ENCODE measurements at regions not wholly inside any gene's neighbourhood (a gene's known extent, or its start where the extent isn't known, plus 50 kb on each side); places are given as distances from the start of the nearest gene placed in this dataset.

GRCh38 chr9:6113312-6113711, 97.9 kb upstream of the RANBP6 start:
- DNase-seq (ENCODE audit: low spot score): no peak
- H3K4me1 ChIP-seq (ENCODE audit: insufficient read depth, low read length, poor library complexity, severe bottlenecking): no peaks in the 10 kb centered on the region
- ChIA-PET POLR2A (interaction anchor here (1.0 kb wide), 1 partner anchor 15 kb away, joined by 3 read pairs; no protein-coding TSS in a partner anchor), CTCF (ENCODE audit: unreplicated experiment) (no interaction called here)
- H4K20me1 ChIP-seq (ENCODE audit: insufficient read depth, low read length): no peaks in the 10 kb centered on the region
- BruUV-seq (replicated peaks): no TSS peak
- H3K9me3 ChIP-seq (ENCODE audit: low read length): no peaks in the 10 kb centered on the region
- no peaks in the 10 kb centered on the region for H3K36me3 ChIP-seq (ENCODE audit: insufficient read depth, low read length)
- intact Hi-C loops (cut with micrococcal nuclease; ENCODE audit: unreplicated experiment): no loop called here
- no peaks in the 10 kb centered on the region for H3K9me2 ChIP-seq (ENCODE audit: insufficient read depth, low read length)
- H3K27ac ChIP-seq (ENCODE audit: low read depth, low read length, poor library complexity, severe bottlenecking): no peak overlapping the region
- no peak overlapping the region for H2AFZ ChIP-seq (ENCODE audit: low read length)
- no peak for TF ChIP-seq EZH2phosphoT487 (IDR thresholded peaks at IDR 0.05; ENCODE audit: borderline replicate concordance, low read depth, low read length)
- no peak for TF ChIP-seq CTCF (conservative IDR thresholded peaks at IDR 0.05; ENCODE audit: low read length)
- H3K79me2 ChIP-seq (ENCODE audit: insufficient read depth, low read depth, low read length): no peaks in the 10 kb centered on the region
- H3K4me3 ChIP-seq (ENCODE audit: low read depth, low read length, poor library complexity, severe bottlenecking): no peak overlapping the region
- H3K4me2 ChIP-seq (ENCODE audit: low read length): no peak overlapping the region

GRCh38 chr9:6109986-6110385, 94.6 kb upstream of the RANBP6 start:
- no peak overlapping the region for H3K4me2 ChIP-seq (ENCODE audit: low read length)
- BruUV-seq (replicated peaks): no TSS peak
- H3K9me2 ChIP-seq (ENCODE audit: insufficient read depth, low read length): no peaks in the 10 kb centered on the region
- H3K27ac ChIP-seq (ENCODE audit: low read depth, low read length, poor library complexity, severe bottlenecking): no peak overlapping the region
- H2AFZ ChIP-seq (ENCODE audit: low read length): no peak overlapping the region
- intact Hi-C loops (cut with micrococcal nuclease; ENCODE audit: unreplicated experiment): no loop called here
- POLR2A ChIA-PET: no interaction called here
- no peaks in the 10 kb centered on the region for H4K20me1 ChIP-seq (ENCODE audit: insufficient read depth, low read length)
- no peaks in the 10 kb centered on the region for H3K9me3 ChIP-seq (ENCODE audit: low read length)
- no peaks in the 10 kb centered on the region for H3K79me2 ChIP-seq (ENCODE audit: insufficient read depth, low read depth, low read length)
- TF ChIP-seq CTCF (conservative IDR thresholded peaks at IDR 0.05; ENCODE audit: low read length): no peak
- TF ChIP-seq EZH2phosphoT487 (IDR thresholded peaks at IDR 0.05; ENCODE audit: borderline replicate concordance, low read depth, low read length): no peak
- no peak for DNase-seq (ENCODE audit: low spot score)
- no peaks in the 10 kb centered on the region for H3K4me1 ChIP-seq (ENCODE audit: insufficient read depth, low read length, poor library complexity, severe bottlenecking)
- CTCF ChIA-PET (ENCODE audit: unreplicated experiment): no interaction called here
- H3K36me3 ChIP-seq (ENCODE audit: insufficient read depth, low read length): no peaks in the 10 kb centered on the region
- no peak overlapping the region for H3K4me3 ChIP-seq (ENCODE audit: low read depth, low read length, poor library complexity, severe bottlenecking)

- no peak for TF ChIP-seq EZH2phosphoT487 (IDR thresholded peaks at IDR 0.05; ENCODE audit: borderline replicate concordance, low read depth, low read length)
- no peak for TF ChIP-seq CTCF (conservative IDR thresholded peaks at IDR 0.05; ENCODE audit: low read length)
- H4K20me1 ChIP-seq (ENCODE audit: insufficient read depth, low read length): no peaks in the 10 kb centered on the region
- no peaks in the 10 kb centered on the region for H3K9me2 ChIP-seq (ENCODE audit: insufficient read depth, low read length)
- no peak overlapping the region for H3K4me3 ChIP-seq (ENCODE audit: low read depth, low read length, poor library complexity, severe bottlenecking)
- no peak overlapping the region for H3K27ac ChIP-seq (ENCODE audit: low read depth, low read length, poor library complexity, severe bottlenecking)
- intact Hi-C loops (cut with micrococcal nuclease; ENCODE audit: unreplicated experiment): no loop called here
- DNase-seq (ENCODE audit: low spot score): no peak
- H2AFZ ChIP-seq (ENCODE audit: low read length): no peak overlapping the region
- POLR2A ChIA-PET: interaction anchor here (0.7 to 1.2 kb wide), 2 partner anchors 40 to 42 kb away, joined by 3 read pairs; no protein-coding TSS in a partner anchor
- H3K9me3 ChIP-seq (ENCODE audit: low read length): no peaks in the 10 kb centered on the region
- H3K36me3 ChIP-seq (ENCODE audit: insufficient read depth, low read length): no peaks in the 10 kb centered on the region
- no peak overlapping the region for H3K4me2 ChIP-seq (ENCODE audit: low read length)
- no peaks in the 10 kb centered on the region for H3K4me1 ChIP-seq (ENCODE audit: insufficient read depth, low read length, poor library complexity, severe bottlenecking)
- H3K79me2 ChIP-seq (ENCODE audit: insufficient read depth, low read depth, low read length): no peaks in the 10 kb centered on the region
- CTCF ChIA-PET (ENCODE audit: unreplicated experiment): no interaction called here
- BruUV-seq (replicated peaks): no TSS peak
Measured at GRCh38 chr9:6109571-6109970, 94.1 kb upstream of the RANBP6 start.
